ENCODE measurements at regions not wholly inside any gene's neighbourhood (a gene's known extent, or its start where the extent isn't known, plus 50 kb on each side); places are given as distances from the start of the nearest gene placed in this dataset.

GRCh38 chr12:18141048-18141982, 51.3 kb upstream of the RERGL start:
- H3K4me3 ChIP-seq: no peak overlapping the region
- no peak overlapping the region for H3K27ac ChIP-seq
- intact Hi-C loops (cut with DNase I): no loop called here
- no peaks in the 10 kb centered on the region for H3K27me3 ChIP-seq
- peaks cover 0 to 9% of the 10 kb centered on the region in 2 donors for H3K4me1 ChIP-seq
- no peaks in the 10 kb centered on the region for H3K36me3 ChIP-seq
- TF ChIP-seq CTCF (IDR thresholded peaks at IDR 0.05): no peak
- no peak for DNase-seq (ENCODE audit: low spot score in 2 of 2)
- no peaks in the 10 kb centered on the region for H3K9me3 ChIP-seq

- Histone ChIP-seq H3K27me3 (no peaks in the 10 kb centered on the region), H3K4me3 (no peak overlapping the region), H3K27ac (no peak overlapping the region), H3K9me3 (no peaks in the 10 kb centered on the region), H3K4me1 (peaks cover 0 to 14% of the 10 kb centered on the region in 2 donors), H3K36me3 (no peaks in the 10 kb centered on the region)
- TF ChIP-seq CTCF (IDR thresholded peaks at IDR 0.05): peak; percentile 24 to 44 (median 35)
- no peak for DNase-seq (ENCODE audit: low spot score in 2 of 2)
- intact Hi-C loops (cut with DNase I): loop anchor here (5.0 kb wide), 1 partner anchor 87 kb away; no protein-coding TSS in a partner anchor
These were observed 50.1 kb upstream of the RERGL start for GRCh38 chr12:18139989-18140596.
